ENCODE measurements at regions not wholly inside any gene's neighbourhood (a gene's known extent, or its start where the extent isn't known, plus 50 kb on each side); places are given as distances from the start of the nearest gene placed in this dataset.

DNA sequence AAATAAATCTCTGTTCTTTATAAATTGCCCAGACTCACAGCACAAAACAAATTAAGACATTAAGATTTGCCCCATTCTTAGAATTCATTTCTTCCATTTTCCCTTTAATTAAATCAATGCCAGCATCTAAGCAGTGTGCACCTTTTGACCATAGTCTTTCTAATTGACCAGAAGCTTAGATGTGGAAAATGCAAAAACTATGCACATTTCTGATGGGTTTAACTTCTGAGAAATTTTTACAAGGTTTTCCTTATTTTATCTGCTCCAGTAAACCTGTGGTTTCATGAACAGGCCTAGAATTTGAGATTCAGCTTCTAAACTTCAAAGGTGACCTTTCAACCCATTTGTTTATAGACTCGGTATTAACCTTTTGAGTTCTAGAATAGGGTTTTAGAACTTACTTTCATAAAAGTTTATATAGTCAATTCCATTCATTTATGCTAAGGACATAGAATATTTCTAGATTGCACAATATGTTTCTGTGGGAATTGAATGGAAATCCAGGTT, 437.8 kb upstream of the HSF2 start:
- intact Hi-C loops (cut with DNase I): no loop called here
- no peak for DNase-seq

DNA sequence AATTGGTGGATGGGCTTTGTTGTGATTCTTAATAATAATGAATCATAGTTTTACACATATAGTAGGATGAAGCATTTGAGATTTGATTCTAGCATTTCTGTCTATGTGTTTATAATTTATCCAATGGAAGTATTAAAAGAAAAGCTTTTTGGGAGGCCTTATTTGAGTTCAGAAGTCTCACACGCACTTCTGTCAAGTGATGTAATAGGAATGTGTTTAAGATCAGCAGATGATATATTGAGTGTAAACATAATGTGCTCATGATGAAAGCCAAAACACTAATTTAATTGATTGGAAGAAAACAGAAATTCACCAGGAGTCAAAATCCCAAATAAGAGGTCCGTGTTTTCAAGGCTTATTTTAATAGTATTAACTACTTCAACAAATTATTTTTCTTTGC, 435.6 kb upstream of the HSF2 start:
- no peak for DNase-seq
- intact Hi-C loops (cut with DNase I): no loop called here

DNA sequence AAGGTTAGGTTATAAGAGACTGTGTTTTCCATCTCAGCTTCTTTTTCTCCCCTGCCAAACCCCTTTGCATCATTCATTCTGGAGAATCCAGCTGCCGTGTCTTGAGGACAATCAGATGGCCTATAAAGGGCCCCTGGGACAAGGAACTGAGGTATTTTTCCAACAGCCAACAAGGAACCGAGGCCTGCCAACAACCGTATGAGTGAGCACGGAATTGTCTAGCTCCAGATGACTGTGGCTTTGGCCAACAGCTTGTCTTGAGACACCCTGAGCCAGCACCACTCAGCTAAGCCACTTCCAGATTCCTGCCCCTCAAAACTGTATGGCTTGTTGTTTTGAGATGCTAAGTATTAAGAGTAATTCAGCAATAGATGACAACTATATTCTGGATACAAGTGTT, 433.7 kb upstream of the HSF2 start:
- intact Hi-C loops (cut with DNase I): no loop called here
- DNase-seq: no peak

DNA sequence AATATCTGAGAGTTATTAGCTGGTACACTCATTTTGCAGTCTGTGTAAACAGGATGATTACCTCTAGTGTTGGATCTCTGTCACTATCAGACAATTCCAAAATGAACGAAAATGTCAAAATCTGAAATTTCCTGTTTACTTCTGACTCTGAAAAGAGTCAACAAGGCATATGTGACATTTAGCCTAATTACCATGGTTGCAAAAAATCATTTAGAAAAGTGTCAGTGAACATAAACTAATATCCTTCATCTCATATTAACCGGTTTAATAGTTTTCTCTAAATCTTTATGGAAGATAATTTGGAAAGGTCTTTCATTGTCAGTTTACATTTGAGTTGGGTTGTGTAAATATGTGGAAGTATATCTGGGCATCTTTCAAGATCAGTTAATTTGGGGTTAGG, 431.8 kb upstream of the HSF2 start:
- intact Hi-C loops (cut with DNase I): no loop called here
- DNase-seq: no peak

DNA sequence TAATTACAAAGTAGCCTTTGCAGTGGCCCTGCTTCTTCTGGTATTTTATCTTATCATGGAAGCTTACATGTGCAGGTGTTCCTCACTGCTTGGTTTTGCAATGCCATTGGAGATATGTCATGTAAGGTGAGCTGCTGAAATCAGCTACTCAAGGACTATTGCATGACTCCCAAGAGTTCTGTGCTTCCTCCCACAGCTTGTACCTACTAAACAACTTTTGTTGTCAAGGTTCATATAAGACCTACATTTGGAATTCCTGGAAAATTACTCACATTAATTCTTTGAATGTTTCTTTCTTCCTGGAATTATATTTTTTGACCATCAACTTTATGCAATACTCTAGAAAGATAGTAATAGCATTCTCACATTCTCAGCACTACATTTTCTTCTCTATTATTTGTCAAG, 427.5 kb upstream of the HSF2 start:
- intact Hi-C loops (cut with DNase I): no loop called here

DNA sequence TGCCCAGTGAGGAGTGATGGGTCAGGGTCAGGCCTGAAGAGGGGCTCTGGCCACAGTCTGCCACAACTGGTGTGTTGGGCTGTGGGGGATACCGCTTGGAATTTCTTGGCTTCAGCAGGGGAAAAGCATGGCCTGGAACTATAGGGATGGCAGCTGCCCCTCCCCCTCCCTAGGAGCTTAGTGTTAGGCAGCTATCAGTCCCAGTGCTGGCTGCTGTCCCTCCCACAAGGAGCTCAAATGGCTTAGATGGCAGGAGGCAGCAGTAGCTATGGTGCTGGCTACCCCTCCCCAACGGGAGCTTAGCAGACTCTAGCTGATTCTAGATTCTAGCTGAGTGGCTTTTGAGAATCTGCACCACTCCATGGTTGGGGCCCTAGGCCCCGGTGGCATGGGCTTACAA, 414.5 kb upstream of the HSF2 start:
- intact Hi-C loops (cut with DNase I): no loop called here
- DNase-seq: peak in 1 of 10 donors; percentile 60

More for the DNA sequence above, 427.5 kb upstream of the HSF2 start:
- DNase-seq: no peak

DNA sequence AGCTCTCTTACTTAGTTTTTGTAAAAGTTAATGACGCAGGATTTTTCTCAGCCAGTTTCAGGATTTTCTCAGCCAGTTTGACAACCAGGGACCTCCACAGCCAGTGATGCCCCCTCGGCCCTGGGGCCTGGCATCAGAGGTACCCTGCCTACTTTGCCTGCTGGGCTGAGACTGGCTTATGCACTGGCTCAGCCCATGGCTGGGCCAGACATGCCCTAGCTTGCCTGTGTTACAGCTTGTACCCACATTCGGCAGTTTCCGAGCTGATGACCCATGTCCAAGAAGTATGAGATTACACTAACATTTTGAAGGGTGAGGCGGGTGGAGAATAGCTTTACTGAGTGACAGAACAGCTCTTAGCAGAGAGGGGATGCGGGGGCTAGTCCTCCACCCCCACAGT, 406.1 kb upstream of the HSF2 start:
- intact Hi-C loops (cut with DNase I): no loop called here

DNA sequence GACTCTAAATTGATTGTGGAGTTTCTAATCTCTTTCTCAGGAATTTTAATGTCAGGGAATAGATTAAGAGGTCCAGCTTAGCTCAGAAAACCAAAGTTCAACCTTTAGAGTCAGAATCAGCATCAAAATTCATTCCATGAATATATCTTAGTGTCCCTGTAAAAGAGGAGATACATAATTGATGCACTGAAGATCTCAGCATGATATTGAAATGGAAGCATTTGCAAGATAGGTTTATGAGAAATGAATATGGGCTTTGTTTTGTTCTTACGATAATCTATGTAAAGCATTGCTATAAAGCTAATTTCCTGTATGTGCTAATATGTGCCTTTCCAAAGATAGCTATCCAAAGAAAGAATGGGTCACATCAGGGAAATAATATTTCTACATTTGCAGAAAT, 404.5 kb upstream of the HSF2 start:
- intact Hi-C loops (cut with DNase I): no loop called here
- no peak for DNase-seq

More for the DNA sequence above, 406.1 kb upstream of the HSF2 start:
- peak in 1 of 10 donors; percentile 52 for DNase-seq

DNA sequence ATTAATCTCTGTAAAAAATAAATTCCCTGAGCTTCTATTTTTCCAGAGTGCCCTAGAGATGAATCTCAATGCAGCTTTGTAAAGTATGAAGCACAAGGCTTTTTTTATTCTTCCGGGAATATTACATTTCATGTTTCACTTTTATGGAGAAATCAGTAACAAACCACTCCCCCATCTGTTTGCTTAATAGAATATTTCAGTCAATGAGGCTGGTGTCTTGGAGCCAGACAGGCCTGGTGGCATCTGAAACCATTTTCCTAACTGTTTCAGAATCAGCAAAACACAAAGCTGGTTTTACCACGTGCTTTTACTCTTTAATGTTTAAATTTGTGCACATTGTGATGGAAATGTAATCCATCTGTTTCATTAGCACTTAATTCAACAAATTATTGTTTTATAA, 400.8 kb upstream of the HSF2 start:
- no peak for DNase-seq
- intact Hi-C loops (cut with DNase I): no loop called here

DNA sequence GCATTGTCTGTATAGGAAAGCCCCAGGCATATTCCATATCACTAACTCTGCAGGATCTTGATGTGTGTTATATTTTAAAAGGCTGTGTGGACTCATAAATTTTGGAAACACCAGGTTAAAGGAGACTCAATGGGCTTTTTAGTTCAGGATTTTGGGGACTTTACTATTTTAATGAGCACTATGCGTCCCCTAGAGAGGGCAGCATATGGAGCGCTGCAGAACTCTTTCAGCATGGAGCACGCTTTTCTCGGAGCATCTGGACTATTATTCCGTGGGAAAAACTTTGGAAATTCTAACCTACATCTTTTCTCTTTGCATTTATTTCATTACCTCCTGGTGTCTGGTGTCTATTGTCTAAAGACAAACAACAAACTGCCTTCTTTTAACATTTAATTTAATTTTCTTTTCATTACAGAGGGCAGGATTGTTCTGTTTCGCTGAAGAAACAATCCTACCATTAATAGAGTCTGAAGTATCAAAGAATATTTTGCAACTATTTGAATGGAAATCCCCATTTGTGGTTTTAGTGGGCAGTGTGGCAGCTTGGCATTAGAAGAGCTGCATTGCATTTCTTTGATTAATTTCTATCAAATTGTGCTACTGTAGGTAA, 399.9 kb upstream of the HSF2 start:
- DNase-seq: no peak
- intact Hi-C loops (cut with DNase I): no loop called here

DNA sequence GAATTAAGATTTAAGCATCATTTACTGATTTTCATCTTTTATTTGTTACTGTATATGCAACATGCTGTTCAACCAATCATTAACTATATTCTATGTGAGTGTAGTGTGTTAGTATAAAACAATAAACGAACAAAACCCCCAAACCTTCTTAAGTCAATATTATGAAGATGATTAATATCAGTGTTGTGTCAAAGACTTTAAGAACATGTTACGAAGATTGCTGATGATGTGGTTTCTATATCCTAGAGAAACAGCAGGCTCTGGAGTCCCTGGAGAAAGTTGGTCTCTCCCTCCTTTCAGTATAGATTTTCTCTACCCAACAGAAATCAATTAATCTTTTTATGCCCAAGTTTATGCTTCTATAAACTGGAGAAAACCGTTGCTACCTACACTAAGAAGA, 393.8 kb upstream of the HSF2 start:
- intact Hi-C loops (cut with DNase I): no loop called here
- no peak for DNase-seq

DNA sequence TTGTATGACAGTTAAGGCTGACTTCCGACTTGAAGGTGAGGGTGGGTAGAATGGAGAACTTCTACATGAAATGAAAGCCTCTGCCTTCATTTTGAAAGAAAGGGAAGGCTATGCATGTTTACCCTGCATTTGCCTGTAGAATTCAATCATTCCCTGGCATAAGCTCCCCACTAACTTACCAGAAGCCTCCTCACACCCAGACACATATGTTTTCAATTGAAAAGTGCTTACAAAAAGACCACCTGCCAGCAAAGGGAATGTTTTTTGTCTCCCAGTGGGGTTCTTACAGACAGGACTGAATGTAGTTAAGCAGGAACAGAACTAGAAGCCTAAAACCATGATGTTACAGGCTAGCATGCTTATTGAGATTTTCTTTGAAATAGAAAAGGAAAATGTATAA, 392.1 kb upstream of the HSF2 start:
- no peak for DNase-seq
- intact Hi-C loops (cut with DNase I): no loop called here

DNA sequence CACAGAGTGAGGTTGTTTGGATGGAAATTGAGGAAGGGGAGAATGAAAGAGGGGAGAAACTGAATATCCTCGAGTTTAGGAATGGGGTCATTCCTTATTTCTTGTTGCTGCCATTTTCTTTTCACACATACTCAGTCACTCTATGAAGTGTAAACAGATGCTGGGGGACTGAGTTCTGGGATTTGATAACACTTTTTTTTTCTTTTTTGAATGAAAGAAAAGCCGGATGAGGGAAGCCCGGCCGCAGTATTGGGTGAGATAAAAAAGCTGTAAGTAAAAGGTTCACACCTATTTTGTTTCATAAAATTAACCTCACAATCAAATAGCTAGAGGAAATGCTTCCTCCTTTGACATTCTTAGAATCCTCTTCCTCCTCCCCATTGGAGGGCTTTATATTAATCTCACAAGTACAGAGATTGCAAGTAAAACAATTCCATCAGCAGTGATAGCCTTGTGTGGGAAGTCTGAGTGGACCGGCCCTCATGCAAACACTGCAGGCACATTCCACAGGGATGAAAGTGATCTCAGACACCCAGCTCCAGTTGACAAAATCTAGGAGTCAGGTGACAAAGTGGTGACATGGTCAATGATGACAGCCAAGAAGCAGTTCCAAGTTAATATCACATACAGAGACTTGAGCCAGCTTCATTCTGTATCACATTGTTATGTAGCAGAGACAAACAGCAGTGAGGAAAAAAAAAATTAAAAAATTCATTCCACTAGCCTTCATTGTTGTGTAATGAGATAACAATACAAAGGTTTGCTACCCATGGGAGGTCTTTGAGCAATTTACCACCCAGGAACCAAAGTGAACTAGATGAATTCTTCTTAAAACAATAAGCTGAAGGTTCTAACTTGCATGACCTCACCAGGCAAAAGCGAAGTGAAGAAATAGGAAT, 391.1 kb upstream of the HSF2 start:
- DNase-seq: no peak
- intact Hi-C loops (cut with DNase I): no loop called here

DNA sequence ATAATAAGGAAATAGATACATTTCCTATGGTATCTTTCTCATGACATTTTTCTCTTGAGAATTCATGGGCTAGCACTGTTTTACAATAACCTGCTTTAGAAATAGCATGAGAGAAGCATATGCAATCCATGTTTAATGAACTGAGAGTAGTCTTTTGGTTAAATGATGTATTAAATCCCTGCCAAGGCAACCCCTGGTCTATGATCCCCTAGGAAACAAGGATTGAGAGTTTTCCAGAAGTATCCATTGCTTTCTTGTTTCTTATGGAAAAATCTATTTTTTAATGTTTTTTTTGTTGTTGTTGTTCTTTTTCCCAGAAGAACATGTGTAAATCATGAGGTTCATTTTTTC, 390.5 kb upstream of the HSF2 start:
- intact Hi-C loops (cut with DNase I): no loop called here
- no peak for DNase-seq

DNA sequence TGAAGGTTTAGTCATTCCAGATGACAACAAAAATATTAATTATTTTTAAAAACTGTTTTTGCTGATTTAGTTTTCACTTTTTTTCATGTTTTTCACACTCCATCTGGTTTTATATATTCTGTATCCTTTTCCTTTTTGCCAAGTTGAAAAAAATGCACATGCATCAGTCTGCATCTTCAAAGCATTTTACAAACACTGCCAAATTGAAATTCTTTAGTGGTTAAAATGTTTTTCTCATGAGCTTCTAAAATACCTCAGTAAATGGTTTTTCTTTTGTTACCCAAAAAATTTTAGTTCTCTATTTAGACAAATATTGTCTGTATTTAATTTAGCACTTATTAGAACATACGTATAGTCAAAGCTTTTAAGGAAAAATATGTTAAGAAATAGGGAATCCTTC, 386.9 kb upstream of the HSF2 start:
- DNase-seq: no peak
- intact Hi-C loops (cut with DNase I): no loop called here

DNA sequence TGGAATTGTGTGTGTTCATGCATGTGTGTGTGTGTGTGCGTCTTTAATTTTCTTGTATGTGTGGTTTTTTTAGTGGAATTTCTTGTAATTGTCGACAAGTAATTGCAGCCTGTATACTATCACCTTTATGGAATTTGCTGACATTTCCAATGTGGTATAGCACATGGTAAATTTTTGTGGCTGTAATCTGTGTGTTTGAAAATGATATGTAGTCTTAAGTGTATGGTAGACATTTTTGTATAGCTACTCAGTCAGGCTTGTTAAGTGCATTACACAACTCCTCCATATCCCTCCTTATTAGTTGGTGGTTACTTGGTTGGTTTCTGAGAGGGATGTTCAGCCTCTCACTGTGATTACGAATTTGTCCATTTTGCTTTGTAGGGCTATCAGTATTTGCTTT, 384.5 kb upstream of the HSF2 start:
- no peak for DNase-seq
- intact Hi-C loops (cut with DNase I): no loop called here

DNA sequence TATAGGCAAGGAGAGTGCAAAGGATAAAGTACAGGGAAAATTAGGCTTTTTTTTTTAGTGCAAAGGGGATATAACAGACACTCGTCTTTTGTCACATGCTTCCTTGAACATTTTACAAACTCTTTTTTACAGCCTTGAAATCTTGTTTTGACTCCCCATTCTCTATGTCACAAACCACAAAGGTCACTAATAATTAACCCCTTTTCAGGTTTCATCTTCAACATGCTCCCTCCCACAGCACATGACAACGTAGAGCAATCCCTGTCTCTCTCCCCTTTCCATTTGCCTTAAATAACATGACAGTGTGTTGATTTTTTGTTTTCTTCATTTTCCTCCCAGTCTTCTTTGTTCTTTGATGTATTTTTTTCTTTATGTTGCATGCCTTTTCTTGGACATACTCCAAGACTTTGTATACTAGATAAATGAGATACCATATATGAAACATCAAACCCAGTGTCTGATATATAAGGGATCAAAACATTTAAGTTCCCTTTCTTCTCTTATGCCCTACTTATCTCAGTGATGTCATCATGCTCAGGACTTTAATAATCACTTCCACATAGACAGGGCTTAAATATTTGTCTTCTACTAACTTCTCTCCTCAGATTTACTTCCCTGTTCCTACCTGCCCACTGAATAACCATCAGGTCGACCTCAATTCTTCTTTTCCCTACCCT, 378.7 kb upstream of the HSF2 start:
- intact Hi-C loops (cut with DNase I): no loop called here
- DNase-seq: no peak

DNA sequence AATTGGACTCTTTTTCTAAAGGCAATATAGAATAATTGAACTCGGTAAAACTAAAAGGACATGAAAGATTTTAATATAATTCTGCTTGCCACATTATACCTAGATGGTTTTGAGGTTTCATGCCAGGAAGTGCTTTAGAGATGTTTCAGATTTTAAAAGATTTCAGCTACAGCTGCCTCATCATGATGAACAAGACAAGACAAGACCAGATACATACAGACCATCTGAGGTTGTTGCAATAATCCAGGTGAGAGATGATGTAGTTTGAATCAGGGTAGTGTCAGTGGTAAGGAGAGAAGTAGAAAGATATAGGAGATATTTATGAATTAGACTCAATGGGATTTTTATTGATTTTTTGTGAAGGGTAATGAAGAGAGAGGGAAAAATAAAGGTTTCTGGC, 374.3 kb upstream of the HSF2 start:
- no peak for DNase-seq
- intact Hi-C loops (cut with DNase I): no loop called here

DNA sequence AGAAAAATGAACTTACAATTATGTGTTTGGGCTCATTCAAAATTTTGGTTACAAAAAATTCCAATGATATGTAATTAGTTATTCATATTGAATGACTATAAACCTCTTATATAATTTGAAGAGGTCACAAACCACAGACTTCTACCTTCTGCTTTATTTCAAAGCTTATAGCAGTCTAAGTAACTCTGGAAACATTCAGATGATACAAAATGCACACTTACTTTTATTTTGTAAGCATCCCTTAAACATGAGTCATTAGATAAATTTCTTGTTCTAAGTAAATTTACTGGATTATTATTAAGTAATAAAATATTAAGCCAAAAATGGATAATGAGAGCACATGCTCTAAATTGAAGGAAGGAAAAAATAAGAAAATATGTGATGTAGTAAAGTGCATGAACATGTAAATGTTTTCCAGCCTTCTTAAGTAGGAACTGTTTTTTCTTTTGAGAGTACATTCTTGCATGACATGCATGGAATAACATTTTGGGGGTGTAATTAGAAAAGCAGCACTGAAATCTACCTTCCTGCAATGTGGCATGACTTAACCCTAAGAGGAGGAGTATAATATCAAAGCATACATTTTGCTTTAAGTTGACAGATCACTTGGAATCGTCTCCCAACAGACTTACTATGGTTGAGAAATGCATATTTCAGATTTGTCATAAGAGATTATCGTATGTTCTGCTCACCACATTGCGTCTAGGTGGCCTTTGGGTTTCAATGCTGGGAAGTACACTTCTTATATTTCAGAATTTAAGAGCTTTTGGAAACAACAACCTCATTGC, 372.7 kb upstream of the HSF2 start:
- intact Hi-C loops (cut with DNase I): no loop called here
- DNase-seq: no peak

DNA sequence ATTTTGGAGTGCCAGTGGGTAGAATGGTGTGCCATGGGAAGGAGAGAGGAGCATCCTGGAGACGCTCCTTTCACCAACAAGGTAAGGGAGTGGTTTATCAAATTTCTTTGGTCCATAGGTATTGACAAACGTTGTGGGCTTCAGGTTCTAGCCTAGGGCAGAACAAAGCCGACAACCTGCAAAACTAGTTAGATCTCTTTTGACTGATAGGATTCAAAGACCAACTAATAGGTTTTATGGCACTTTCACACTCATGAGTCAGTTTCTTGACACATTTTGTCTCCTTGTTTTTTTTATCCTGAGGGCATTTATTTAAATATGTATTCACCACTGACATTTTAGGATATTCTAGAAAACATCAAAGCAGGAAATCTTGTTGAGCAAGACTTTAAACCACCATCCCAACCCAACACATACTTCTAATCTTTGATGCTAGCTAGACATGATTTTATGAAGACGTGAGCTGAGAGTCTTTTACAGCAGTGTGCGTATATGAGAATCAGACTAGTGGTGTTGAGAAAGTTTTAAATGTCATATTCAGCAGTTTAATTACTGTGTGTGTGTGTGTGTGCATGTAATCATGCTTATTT, 370.4 kb upstream of the HSF2 start:
- no peak for DNase-seq
- intact Hi-C loops (cut with DNase I): no loop called here

Data from posterior cingulate gyrus (tissue), 11 donors.